ENCODE measurements at regions not wholly inside any gene's neighbourhood (a gene's known extent, or its start where the extent isn't known, plus 50 kb on each side); places are given as distances from the start of the nearest gene placed in this dataset.

DNA sequence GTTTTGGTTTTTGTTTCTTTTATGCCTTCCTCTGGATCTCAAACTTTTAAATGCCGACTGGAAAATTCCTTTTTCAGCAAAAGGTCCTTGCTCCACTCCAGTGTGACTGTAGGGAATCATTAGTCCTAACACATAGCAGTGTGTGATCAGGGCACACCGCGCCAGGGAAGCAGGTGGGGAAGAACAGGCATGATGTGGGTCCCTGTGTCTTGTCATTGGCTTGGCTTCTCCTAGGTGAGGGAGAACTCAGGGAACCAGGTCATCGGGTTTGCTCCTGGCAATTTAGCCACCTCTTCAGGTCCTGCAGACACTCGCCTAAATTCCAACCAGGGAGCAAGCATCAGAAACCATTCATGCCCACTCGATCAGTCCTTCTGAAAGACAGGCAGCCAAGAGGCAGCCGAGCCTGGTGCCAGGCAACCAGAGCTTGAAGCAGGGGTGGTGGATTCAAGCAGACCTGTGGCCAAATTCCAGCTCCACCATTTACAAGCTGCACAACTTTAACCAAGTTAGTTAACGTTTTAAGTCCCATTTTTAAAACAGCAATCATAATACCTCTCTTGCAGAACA, 514.2 kb downstream of the BNC2 start:
- DNase-seq (ENCODE audit: low spot score in 2 of 2), result no peak
- FAIRE-seq, result no peak

DNA sequence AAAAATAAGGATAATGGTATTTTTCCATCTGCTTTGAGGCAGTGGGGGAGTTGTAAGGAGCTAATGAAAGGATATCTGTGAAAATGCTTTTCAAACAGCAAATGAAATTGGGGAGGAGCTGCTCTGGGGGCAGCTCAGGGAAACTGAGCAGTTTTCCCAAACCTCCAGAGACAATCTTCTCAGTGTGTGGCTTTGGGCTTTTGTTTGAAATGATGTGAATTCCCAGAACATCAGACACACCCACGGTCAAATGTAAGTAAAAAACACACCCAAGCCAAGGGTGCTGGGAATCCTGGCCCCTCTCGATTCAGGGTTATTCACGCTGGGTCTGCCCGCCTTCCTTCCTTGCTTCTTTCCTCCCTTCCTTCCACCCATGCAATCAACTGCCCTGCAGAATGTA, 512.6 kb downstream of the BNC2 start:
- DNase-seq (ENCODE audit: low spot score in 2 of 2) (no peak), FAIRE-seq (no peak)

DNA sequence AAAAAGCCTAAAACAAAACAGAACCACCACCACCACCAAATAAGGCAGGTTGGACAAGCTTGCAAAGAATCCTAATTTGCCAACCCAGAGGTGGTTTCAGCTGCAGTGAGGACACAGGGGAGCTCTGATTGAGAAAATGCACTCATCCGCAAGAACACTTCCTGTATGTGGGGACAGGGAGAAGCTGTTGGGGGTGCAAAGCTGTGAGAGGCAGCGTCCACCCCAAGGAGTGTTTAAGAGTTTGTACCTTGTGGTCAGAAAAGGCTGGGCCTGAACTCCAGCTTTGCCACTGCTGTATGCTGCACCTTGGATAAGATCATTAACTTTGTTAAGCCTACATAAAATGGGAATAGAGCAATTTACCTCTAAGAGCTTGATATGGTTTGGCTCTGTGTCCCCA, 511.7 kb downstream of the BNC2 start:
- no peak for FAIRE-seq
- no peak for DNase-seq (ENCODE audit: low spot score in 2 of 2)

All from frontal cortex (tissue), 3 donors.